OCI-LY7 (cell line): ENCODE measurements at regions not wholly inside any gene's neighbourhood (a gene's known extent, or its start where the extent isn't known, plus 50 kb on each side); places are given as distances from the start of the nearest gene placed in this dataset.
"Not testable (repeated sequence)": the region's sequence is repeated elsewhere in the genome, so short reads cannot be mapped to it uniquely, and the experiment has no call there.

Experiments used
- BruUV-seq: library from RNA; stranded (reverse); fragments of 400-500 nt; replicated peaks from 2 replicates; lab custom pipeline; 2021; lab: Mats Ljungman, UMichigan
- CTCF ChIA-PET: fragments of 300-600 bp; sonication (Branson Sonifier 250); formaldehyde crosslinking; loops from one replicate; lab custom pipeline; 2022; ENCODE audit warnings: antibody characterized with exemption; ENCODE audit not compliant: unreplicated experiment; lab: Charles Lee
- POLR2A ChIA-PET: fragments of 300-600 bp; sonication (Branson Sonifier 250); formaldehyde crosslinking; loops from one replicate; lab custom pipeline; 2022; ENCODE audit warnings: antibody characterized with exemption; lab: Charles Lee
- DNase-seq: peaks from one replicate; pipeline ENCODE4 v3.0.0-alpha.2; 2015; ENCODE audit warnings: low spot score
- H2AFZ ChIP-seq: fragments of 200-600 bp; sonication (generic), shearing (Covaris generic); 2 replicates; pipeline ENCODE4 v1.6.1; 2014; ENCODE audit warnings: mild to moderate bottlenecking, antibody characterized with exemption, low read length, moderate library complexity
- H3K27ac ChIP-seq: fragments of 200-600 bp; sonication (generic); 2 replicates; pipeline ENCODE4 v1.5.1; 2014; ENCODE audit warnings: mixed run types, low read depth, mild to moderate bottlenecking, moderate library complexity, low read length, inconsistent platforms; ENCODE audit not compliant: poor library complexity, severe bottlenecking
- H3K36me3 ChIP-seq: fragments of 200-600 bp; sonication (generic); 2 replicates; pipeline ENCODE4 v1.6.1; 2014; ENCODE audit warnings: mild to moderate bottlenecking, antibody characterized with exemption, low read length, moderate library complexity, mixed read lengths; ENCODE audit not compliant: insufficient read depth
- H3K4me1 ChIP-seq: fragments of 200-600 bp; sonication (generic); 2 replicates; pipeline ENCODE4 v1.5.1; 2014; ENCODE audit warnings: mild to moderate bottlenecking, low read length; ENCODE audit not compliant: insufficient read depth, poor library complexity, severe bottlenecking
- H3K4me2 ChIP-seq: fragments of 200-600 bp; sonication (generic); 2 replicates; pipeline ENCODE4 v1.6.1; 2014; ENCODE audit warnings: mild to moderate bottlenecking, low read length
- H3K4me3 ChIP-seq: fragments of 200-600 bp; sonication (generic); 2 replicates; pipeline ENCODE4 v1.5.1; 2014; ENCODE audit warnings: mild to moderate bottlenecking, low read depth, low read length; ENCODE audit not compliant: poor library complexity, severe bottlenecking
- H3K79me2 ChIP-seq: fragments of 200-600 bp; sonication (generic); 2 replicates; pipeline ENCODE4 v1.6.1; 2016; ENCODE audit warnings: low read depth, mild to moderate bottlenecking, low read length, moderate library complexity, mixed read lengths; ENCODE audit not compliant: insufficient read depth
- H3K9me2 ChIP-seq: fragments of 200-600 bp; sonication (generic); 2 replicates; pipeline ENCODE4 v1.6.1; 2016; ENCODE audit warnings: mild to moderate bottlenecking, low read length, mixed read lengths; ENCODE audit not compliant: insufficient read depth
- H3K9me3 ChIP-seq: fragments of 200-600 bp; sonication (generic); 2 replicates; pipeline ENCODE4 v1.6.1; 2014; ENCODE audit warnings: mild to moderate bottlenecking, mixed run types, low read length, mixed read lengths
- H4K20me1 ChIP-seq: fragments of 200-600 bp; sonication (generic); 2 replicates; pipeline ENCODE4 v1.6.1; 2014; ENCODE audit warnings: mild to moderate bottlenecking, antibody characterized with exemption, low read length, moderate library complexity, mixed read lengths; ENCODE audit not compliant: insufficient read depth
- CTCF ChIP-seq: fragments of 200-600 bp; sonication (generic); conservative IDR thresholded peaks from 2 replicates; pipeline ENCODE4 v1.5.1; 2014; ENCODE audit warnings: mild to moderate bottlenecking, antibody characterized with exemption, low read length, moderate library complexity, mixed read lengths
- EZH2phosphoT487 ChIP-seq: fragments of 200-600 bp; sonication (generic); IDR thresholded peaks from 2 replicates; pipeline ENCODE4 v1.6.1; 2018; ENCODE audit warnings: low read depth, borderline replicate concordance, mild to moderate bottlenecking, mixed run types, antibody characterized with exemption, low read length, moderate library complexity, mixed read lengths
- intact Hi-C: fragments of 100-400 bp; cut with micrococcal nuclease; formaldehyde crosslinking; loops from one replicate; pipeline ENCODE4 v1.10.0; 2022; ENCODE audit not compliant: unreplicated experiment

- Histone ChIP-seq H4K20me1 (no peaks in the 10 kb centered on the region), H3K4me3 (no peak overlapping the region), H3K36me3 (no peaks in the 10 kb centered on the region), H3K9me3 (no peaks in the 10 kb centered on the region), H3K9me2 (no peaks in the 10 kb centered on the region), H3K4me2 (no peak overlapping the region), H3K4me1 (no peaks in the 10 kb centered on the region), H2AFZ (no peak overlapping the region), H3K79me2 (no peaks in the 10 kb centered on the region), H3K27ac (no peak overlapping the region)
- POLR2A ChIA-PET: interaction anchor here (1.0 kb wide), 1 partner anchor 13 kb away, joined by 3 read pairs; no protein-coding TSS in a partner anchor
- CTCF ChIA-PET: no interaction called here
- intact Hi-C loops: no loop called here
- TF ChIP-seq EZH2phosphoT487: no peak
- TF ChIP-seq CTCF: no peak
- no peak for DNase-seq
- no TSS peak for BruUV-seq
These were observed 721.6 kb downstream of the ANKRD7 start for GRCh38 chr7:118945911-118946682.

- H3K79me2 ChIP-seq: no peaks in the 10 kb centered on the region
- H3K4me2 ChIP-seq: no peak overlapping the region
- no peaks in the 10 kb centered on the region for H3K9me3 ChIP-seq
- no TSS peak for BruUV-seq
- ChIA-PET POLR2A (no interaction called here), CTCF (no interaction called here)
- intact Hi-C loops: no loop called here
- H4K20me1 ChIP-seq: no peaks in the 10 kb centered on the region
- no peak overlapping the region for H2AFZ ChIP-seq
- H3K4me1 ChIP-seq: no peaks in the 10 kb centered on the region
- DNase-seq: no peak
- H3K4me3 ChIP-seq: no peak overlapping the region
- H3K36me3 ChIP-seq: no peaks in the 10 kb centered on the region
- no peak overlapping the region for H3K27ac ChIP-seq
- no peaks in the 10 kb centered on the region for H3K9me2 ChIP-seq
- TF ChIP-seq EZH2phosphoT487: no peak
- no peak for TF ChIP-seq CTCF
These were observed 724.0 kb downstream of the ANKRD7 start for GRCh38 chr7:118948508-118948907.

- Histone ChIP-seq H3K4me2 (no peak overlapping the region), H3K9me2 (no peaks in the 10 kb centered on the region), H3K36me3 (no peaks in the 10 kb centered on the region), H3K9me3 (no peaks in the 10 kb centered on the region), H3K4me1 (no peaks in the 10 kb centered on the region), H3K4me3 (no peak overlapping the region), H4K20me1 (no peaks in the 10 kb centered on the region), H2AFZ (no peak overlapping the region), H3K27ac (no peak overlapping the region), H3K79me2 (no peaks in the 10 kb centered on the region)
- POLR2A ChIA-PET: interaction anchor here (1.2 to 1.3 kb wide), 2 partner anchors 14 to 20 kb away, joined by 3 to 4 read pairs; no protein-coding TSS in a partner anchor
- DNase-seq: no peak
- no peak for TF ChIP-seq CTCF
- TF ChIP-seq EZH2phosphoT487: no peak
- intact Hi-C loops: no loop called here
- BruUV-seq: no TSS peak
- CTCF ChIA-PET: no interaction called here
These were observed 724.5 kb downstream of the ANKRD7 start for GRCh38 chr7:118949031-118949430.

- intact Hi-C loops, H4K20me1 ChIP-seq: not testable (repeated sequence)
- POLR2A ChIA-PET: interaction anchor here (0.7 kb wide), 1 partner anchor 1748 kb away, joined by 4 read pairs; no protein-coding TSS in a partner anchor
These were observed 731.8 kb downstream of the ANKRD7 start for GRCh38 chr7:118956285-118956684.

More at GRCh38 chr7:118956285-118956684, 731.8 kb downstream of the ANKRD7 start:
- H3K9me2 ChIP-seq, H3K4me3 ChIP-seq, H3K4me2 ChIP-seq, H3K4me1 ChIP-seq, BruUV-seq, CTCF ChIA-PET, H3K79me2 ChIP-seq, H3K36me3 ChIP-seq, DNase-seq, H3K27ac ChIP-seq, H2AFZ ChIP-seq, H3K9me3 ChIP-seq: not testable (repeated sequence)
